GM12872 (cell line): ENCODE measurements at regions not wholly inside any gene's neighbourhood (a gene's known extent, or its start where the extent isn't known, plus 50 kb on each side); places are given as distances from the start of the nearest gene placed in this dataset.

ENCODE experiments used
- CTCF ChIP-seq: IDR thresholded peaks from 3 replicates; pipeline ENCODE4 v1.5.1; 2011; ENCODE audit warnings: low read depth, mild to moderate bottlenecking, low read length, moderate library complexity; ENCODE audit not compliant: insufficient read depth

GRCh38 chr11:104432526-104432925 lies 268.6 kb upstream of the PDGFD start:
- no peak for TF ChIP-seq CTCF

- TF ChIP-seq CTCF: no peak
These were observed 258.5 kb upstream of the PDGFD start for GRCh38 chr11:104422324-104422944.

GRCh38 chr11:104410336-104410735 lies 246.4 kb upstream of the PDGFD start:
- no peak for TF ChIP-seq CTCF

- TF ChIP-seq CTCF: no peak
These were observed 244.7 kb upstream of the PDGFD start for GRCh38 chr11:104408630-104409029.

- TF ChIP-seq CTCF: no peak
These were observed 241.3 kb upstream of the PDGFD start for GRCh38 chr11:104405277-104405676.

- no peak for TF ChIP-seq CTCF
These were observed 240.6 kb upstream of the PDGFD start for GRCh38 chr11:104404231-104405175.

GRCh38 chr11:104402812-104403521 lies 239.0 kb upstream of the PDGFD start:
- no peak for TF ChIP-seq CTCF
